ENCODE measurements at regions not wholly inside any gene's neighbourhood (a gene's known extent, or its start where the extent isn't known, plus 50 kb on each side); places are given as distances from the start of the nearest gene placed in this dataset.
"Not testable (repeated sequence)": the region's sequence is repeated elsewhere in the genome, so short reads cannot be mapped to it uniquely, and the experiment has no call there.

DNA sequence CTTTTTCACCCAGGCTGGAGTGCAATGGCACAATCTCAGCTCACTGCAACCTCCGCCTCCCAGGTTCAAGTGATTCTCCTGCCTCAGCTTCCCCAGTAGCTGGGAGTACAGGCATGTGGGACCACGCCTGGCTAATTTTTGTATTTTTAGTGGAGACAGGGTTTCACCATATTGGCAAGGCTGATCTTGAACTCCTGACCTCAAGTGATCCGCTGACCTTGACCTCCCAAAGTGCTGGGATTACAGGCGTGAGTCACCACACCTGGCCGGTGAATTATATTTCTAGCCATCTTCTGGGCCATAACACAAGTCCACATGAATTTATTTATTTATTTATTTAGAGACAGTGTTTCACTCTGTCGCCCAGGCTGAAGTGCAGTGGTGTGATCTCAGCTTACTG, 105.0 kb upstream of the XPO1 start:
- intact Hi-C loops (cut with DNase I); DNase-seq (ENCODE audit: low spot score): not testable (repeated sequence)

DNA sequence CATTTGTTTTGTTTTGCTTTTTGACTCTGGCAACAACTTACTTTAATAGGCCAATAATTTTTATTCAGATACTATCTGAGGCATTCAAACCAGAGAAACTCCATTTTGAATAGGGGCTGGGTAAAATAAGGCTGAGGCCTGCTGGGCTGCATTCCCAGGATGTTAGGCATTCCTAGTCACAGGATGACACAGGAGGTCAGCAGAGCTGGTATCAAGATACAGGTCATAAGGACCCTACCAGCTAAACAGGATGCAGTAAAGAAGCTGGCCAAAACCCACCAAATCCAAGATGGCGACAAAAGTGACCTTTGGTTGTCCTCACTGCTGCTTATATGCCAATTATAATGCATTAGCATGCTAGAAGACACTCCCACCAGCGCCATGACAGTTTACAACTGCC, 102.2 kb upstream of the XPO1 start:
- DNase-seq (ENCODE audit: low spot score) = no peak
- intact Hi-C loops (cut with DNase I) = no loop called here

DNA sequence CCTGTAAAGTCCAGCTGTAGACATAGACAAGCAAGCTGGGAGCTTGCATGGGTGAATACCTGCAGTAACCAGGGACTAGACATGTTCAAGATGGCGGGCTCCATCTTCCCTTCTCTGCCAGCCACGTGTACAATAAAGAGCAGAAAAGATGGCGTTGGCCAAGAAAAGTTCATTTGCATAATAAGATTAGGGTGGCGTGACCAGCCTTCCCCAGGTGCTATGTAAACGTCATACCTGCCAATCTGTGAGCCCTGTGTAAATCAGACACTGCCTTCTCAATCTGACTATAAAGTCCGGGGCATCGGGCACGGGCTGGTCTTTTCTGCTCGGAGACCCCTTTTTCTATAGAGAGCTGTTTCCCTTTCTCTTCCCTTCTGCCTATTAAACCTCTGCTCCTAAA, 101.6 kb upstream of the XPO1 start:
- peak; percentile 29 for DNase-seq (ENCODE audit: low spot score)

GRCh38 chr2:61636686-61637085, 98.5 kb upstream of the XPO1 start:
- peak; percentile 39 for DNase-seq (ENCODE audit: low spot score)
- intact Hi-C loops (cut with DNase I) = no loop called here

More for the DNA sequence above, 101.6 kb upstream of the XPO1 start:
- intact Hi-C loops (cut with DNase I) = no loop called here

GRCh38 chr2:61634512-61634911, 96.4 kb upstream of the XPO1 start:
- peak; percentile 33 for DNase-seq (ENCODE audit: low spot score)
- intact Hi-C loops (cut with DNase I) = no loop called here

GRCh38 chr2:61633250-61633649, 95.1 kb upstream of the XPO1 start:
- DNase-seq (ENCODE audit: low spot score) = no peak
- intact Hi-C loops (cut with DNase I) = no loop called here

- intact Hi-C loops (cut with DNase I) = no loop called here
Observed at GRCh38 chr2:61632276-61633169, 94.4 kb upstream of the XPO1 start.

GRCh38 chr2:61631321-61631720, 93.2 kb upstream of the XPO1 start:
- DNase-seq (ENCODE audit: low spot score) = no peak
- intact Hi-C loops (cut with DNase I) = no loop called here

More at GRCh38 chr2:61632276-61633169, 94.4 kb upstream of the XPO1 start:
- DNase-seq (ENCODE audit: low spot score) = peak; percentile 35

DNA sequence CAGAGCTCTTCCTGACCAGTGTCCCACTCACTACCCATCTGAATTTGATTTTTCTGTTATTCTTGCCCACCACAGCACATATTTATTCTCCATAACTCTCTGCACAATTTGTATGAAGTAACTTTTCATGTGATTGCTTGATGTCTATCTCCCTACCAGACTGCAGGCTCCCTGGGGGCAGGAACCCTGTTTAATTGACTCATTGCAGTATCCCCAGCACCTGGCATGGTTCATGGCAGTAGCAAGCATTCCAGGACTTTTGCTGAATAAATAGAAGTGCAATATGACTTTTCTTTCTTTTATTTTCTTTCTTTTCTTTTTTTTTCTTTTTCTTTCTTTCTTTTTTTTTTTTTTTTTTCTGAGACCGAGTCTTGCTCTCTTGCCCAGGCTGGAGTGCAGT, 88.7 kb upstream of the XPO1 start:
- intact Hi-C loops (cut with DNase I) = no loop called here
- no peak for DNase-seq (ENCODE audit: low spot score)

GRCh38 chr2:61623747-61624146, 85.6 kb upstream of the XPO1 start:
- intact Hi-C loops (cut with DNase I) = no loop called here
- no peak for DNase-seq (ENCODE audit: low spot score)

GRCh38 chr2:61620244-61621159, 82.3 kb upstream of the XPO1 start:
- intact Hi-C loops (cut with DNase I) = no loop called here

DNA sequence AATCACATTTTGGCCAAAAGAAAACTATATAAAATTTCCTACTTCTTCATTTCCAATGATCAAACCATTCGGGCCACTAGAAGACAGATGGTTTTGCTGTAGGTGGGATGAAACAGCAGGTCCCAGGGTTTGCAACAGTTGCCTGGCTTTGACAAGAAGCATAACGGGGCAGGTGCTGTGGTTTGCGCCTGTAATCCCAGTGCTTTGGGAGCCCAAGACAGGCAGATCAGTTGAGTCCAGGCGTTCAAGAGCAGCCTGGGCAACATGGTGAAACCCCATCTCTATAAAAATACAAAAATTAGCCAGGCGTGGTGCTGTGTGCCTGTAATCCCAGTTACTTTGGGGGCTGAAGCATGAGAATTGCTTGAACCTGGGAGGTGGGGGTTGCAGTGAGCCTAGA, 81.4 kb upstream of the XPO1 start:
- intact Hi-C loops (cut with DNase I) = no loop called here
- no peak for DNase-seq (ENCODE audit: low spot score)

More at GRCh38 chr2:61620244-61621159, 82.3 kb upstream of the XPO1 start:
- DNase-seq (ENCODE audit: low spot score) = no peak

- intact Hi-C loops (cut with DNase I) = no loop called here
- DNase-seq (ENCODE audit: low spot score) = no peak
Observed at GRCh38 chr2:61617610-61618009, 79.5 kb upstream of the XPO1 start.

DNA sequence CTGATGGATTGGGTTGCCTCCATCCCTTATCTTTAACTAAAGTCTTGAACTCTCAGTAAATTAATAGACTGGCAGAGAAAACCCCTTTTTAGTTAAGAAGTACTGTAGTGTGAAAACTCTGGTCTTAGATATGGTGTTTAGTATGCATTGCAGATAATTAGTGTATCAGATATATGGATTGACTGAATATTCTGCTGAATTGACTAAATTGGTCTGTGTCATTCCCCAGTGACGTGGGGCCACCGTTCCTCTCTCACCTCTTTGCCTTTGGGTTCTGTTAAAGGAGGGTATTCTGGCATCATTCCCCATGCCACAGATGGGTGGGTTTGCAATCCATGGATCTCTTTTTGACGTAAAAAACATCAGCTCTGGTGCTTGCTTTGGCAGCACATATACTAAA, 67.1 kb upstream of the XPO1 start:
- no peak for DNase-seq (ENCODE audit: low spot score)
- intact Hi-C loops (cut with DNase I) = no loop called here

DNA sequence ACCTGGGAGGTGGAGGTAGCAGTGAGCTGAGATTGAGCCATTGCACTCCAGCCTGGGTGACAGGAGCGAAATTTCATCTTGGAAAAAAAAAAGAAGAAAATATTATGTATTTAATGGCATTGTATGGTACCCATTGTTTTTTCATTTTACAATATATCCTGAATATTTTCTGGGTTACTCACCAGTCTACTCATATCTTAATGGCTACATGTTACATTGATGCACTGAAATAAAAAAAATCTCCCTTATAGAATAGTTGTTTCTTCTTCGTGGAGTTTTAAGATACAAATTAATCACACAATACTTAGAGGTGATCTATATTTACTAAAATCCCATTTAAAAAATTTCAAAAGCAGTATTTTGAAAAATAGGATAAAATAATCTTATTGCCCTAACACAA, 66.3 kb upstream of the XPO1 start:
- DNase-seq (ENCODE audit: low spot score) = no peak
- intact Hi-C loops (cut with DNase I) = no loop called here

DNA sequence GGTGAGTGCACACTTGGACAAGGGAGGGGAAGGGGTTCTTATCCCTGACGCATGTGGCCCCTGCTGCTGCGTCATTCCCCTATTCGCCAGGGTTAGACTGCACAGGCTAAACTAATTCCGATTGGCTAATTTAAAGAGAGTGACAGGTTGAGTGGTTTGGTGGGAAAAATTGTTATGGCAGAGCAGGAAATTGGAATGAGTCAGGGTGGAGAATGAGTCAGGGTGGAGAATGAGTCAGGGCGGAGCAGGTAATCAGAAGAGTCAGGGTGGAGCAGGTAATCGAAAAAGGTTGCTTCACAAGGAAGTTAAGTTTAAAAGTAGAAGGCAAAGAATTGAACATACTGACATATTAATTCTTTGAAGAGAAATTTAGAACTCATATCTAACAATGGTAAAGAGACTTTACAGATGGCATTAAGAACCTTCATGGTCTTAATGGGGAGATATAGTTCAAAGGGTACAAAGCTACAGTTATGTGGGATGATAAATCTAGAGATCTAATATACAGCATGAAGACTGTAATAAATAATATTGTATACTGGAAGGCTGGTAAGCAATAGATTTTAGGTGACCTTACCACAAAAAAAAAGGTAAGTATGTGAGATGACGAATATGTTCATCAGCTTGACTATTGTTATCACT, 60.5 kb upstream of the XPO1 start:
- intact Hi-C loops (cut with DNase I); DNase-seq (ENCODE audit: low spot score): not testable (repeated sequence)

- no peak for DNase-seq (ENCODE audit: low spot score)
- intact Hi-C loops (cut with DNase I) = no loop called here
Observed at GRCh38 chr2:61597300-61598289, 59.4 kb upstream of the XPO1 start.

DNA sequence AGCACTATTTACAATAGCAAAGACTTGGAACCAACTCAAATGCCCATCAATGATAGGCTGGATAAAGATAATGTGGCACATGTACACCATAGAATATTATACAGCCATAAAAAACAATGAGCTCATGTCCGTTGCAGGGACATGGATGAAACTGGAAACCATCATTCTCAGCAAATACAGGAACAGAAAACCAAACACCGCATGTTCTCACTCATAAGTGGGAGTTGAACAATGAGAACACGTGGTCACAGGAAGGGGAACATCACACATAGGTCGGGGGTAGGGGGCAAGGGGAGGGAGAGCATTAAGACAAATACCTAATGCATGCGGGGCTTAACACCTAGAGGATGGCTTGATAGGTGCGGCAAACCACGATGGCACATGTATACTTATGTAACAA, 56.0 kb upstream of the XPO1 start:
- DNase-seq (ENCODE audit: low spot score); intact Hi-C loops (cut with DNase I): not testable (repeated sequence)

GRCh38 chr2:61593648-61594047, 55.5 kb upstream of the XPO1 start:
- DNase-seq (ENCODE audit: low spot score); intact Hi-C loops (cut with DNase I): not testable (repeated sequence)

Data from cardiac septum (tissue), 1 donor.